ENCODE measurements at regions not wholly inside any gene's neighbourhood (a gene's known extent, or its start where the extent isn't known, plus 50 kb on each side); places are given as distances from the start of the nearest gene placed in this dataset.
"Not testable (repeated sequence)": the region's sequence is repeated elsewhere in the genome, so short reads cannot be mapped to it uniquely, and the experiment has no call there.

DNA sequence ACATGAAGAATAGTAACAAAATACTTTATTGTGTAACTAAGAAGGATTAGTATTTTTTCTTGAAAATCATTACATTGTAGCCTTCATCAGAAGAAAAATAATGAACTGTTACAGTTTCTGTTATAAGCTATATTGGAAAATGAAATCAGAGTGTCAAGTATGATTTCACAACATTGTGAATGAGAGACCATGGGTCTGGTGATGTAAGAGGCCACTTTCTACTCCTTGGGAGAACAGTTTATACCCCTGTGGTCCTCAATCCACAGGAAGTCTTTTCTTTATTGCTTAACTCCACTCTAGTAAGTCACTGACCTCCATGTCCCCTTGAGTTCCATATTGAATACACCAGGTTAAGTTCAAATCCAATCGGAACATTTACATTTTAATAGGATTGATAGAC is 218.7 kb upstream of the FERMT1 start:
- H3K27me3 Mint-ChIP-seq = peaks cover 31% of the 10 kb centered on the region
- H3K9me3 Mint-ChIP-seq = no peaks in the 10 kb centered on the region
- no peak overlapping the region for H3K4me3 Mint-ChIP-seq
- no peaks in the 10 kb centered on the region for H3K36me3 Mint-ChIP-seq
- no peak overlapping the region for H3K27ac Mint-ChIP-seq
- TF ChIP-seq, protein P1, sequence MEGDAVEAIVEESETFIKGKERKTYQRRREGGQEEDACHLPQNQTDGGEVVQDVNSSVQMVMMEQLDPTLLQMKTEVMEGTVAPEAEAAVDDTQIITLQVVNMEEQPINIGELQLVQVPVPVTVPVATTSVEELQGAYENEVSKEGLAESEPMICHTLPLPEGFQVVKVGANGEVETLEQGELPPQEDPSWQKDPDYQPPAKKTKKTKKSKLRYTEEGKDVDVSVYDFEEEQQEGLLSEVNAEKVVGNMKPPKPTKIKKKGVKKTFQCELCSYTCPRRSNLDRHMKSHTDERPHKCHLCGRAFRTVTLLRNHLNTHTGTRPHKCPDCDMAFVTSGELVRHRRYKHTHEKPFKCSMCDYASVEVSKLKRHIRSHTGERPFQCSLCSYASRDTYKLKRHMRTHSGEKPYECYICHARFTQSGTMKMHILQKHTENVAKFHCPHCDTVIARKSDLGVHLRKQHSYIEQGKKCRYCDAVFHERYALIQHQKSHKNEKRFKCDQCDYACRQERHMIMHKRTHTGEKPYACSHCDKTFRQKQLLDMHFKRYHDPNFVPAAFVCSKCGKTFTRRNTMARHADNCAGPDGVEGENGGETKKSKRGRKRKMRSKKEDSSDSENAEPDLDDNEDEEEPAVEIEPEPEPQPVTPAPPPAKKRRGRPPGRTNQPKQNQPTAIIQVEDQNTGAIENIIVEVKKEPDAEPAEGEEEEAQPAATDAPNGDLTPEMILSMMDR (conservative IDR thresholded peaks at IDR 0.05) = no peak
- no peak for DNase-seq (ENCODE audit: extremely low spot score, unreplicated experiment)
- no peaks in the 10 kb centered on the region for H3K4me1 Mint-ChIP-seq (ENCODE audit: unreplicated experiment)

DNA sequence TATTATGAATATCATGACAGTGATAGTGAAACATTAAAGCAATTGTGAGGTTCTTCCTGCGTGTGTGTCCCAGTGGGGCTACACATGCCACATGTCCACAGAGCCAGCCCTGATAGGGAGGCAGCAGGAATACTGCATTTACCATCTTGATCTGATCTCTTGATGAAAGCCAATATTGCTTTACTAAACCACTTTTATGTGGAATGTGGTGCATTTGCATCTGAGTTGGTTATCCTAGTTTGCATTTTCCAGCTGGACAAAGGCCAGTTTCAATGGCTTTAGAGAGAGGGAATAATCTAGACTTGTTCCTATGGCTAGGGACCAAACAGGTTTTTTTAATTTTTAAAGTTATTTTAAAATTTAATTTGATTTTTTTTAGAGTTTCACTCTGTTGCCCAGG is 216.3 kb upstream of the FERMT1 start:
- no peak for DNase-seq (ENCODE audit: extremely low spot score, unreplicated experiment)
- Mint-ChIP-seq H3K27me3 (peaks cover 28% of the 10 kb centered on the region), H3K4me1 (ENCODE audit: unreplicated experiment) (no peaks in the 10 kb centered on the region), H3K27ac (no peak overlapping the region), H3K9me3 (no peaks in the 10 kb centered on the region), H3K36me3 (no peaks in the 10 kb centered on the region), H3K4me3 (no peak overlapping the region)
- TF ChIP-seq, protein P1 (conservative IDR thresholded peaks at IDR 0.05) = no peak

DNA sequence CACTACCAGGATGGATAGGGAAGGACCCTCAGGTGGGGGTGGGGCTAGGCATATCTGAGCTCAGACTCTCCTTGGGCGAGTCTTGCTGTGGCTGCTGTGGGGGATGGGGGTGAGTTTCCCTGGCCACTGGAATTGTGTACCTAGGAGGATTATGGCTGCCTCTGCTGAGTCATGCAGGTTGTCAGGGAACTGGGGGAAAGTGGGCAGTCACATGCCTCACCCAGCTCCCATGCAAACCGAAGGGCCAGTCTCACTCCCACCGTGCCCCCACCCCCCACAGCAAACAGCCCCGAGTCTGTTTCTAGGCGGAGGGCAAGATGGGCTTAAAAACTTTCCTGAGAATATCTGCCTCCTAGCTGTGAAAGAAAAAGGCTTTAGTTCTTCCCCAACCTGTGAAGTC is 210.3 kb upstream of the FERMT1 start:
- peaks cover 5% of the 10 kb centered on the region for H3K9me3 Mint-ChIP-seq
- H3K27ac Mint-ChIP-seq = no peak overlapping the region
- no peak for DNase-seq (ENCODE audit: extremely low spot score, unreplicated experiment)
- H3K4me1 Mint-ChIP-seq (ENCODE audit: unreplicated experiment) = no peaks in the 10 kb centered on the region
- H3K4me3 Mint-ChIP-seq = no peak overlapping the region
- peaks cover 10% of the 10 kb centered on the region for H3K27me3 Mint-ChIP-seq
- TF ChIP-seq, protein P1 (conservative IDR thresholded peaks at IDR 0.05) = no peak
- no peaks in the 10 kb centered on the region for H3K36me3 Mint-ChIP-seq

DNA sequence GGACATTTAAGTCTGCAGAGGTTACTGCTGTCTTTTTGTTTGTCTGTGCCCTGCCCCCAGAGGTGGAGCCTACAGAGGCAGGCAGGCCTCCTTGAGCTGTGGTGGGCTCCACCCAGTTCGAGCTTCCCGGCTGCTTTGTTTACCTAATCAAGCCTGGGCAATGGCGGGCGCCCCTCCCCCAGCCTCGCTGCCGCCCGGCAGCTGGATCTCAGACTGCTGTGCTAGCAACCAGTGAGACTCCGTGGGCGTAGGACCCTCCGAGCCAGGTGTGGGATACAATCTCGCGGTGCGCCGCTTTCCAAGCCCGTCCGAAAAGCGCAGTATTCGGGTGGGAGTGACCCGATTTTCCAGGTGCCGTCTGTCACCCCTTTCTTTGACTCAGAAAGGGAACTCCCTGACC is 198.4 kb upstream of the FERMT1 start:
- not testable (repeated sequence) for H3K27ac Mint-ChIP-seq; H3K9me3 Mint-ChIP-seq; H3K4me3 Mint-ChIP-seq; H3K36me3 Mint-ChIP-seq; H3K4me1 Mint-ChIP-seq (ENCODE audit: unreplicated experiment); H3K27me3 Mint-ChIP-seq; DNase-seq (ENCODE audit: extremely low spot score, unreplicated experiment)

- Mint-ChIP-seq H3K36me3 (no peaks in the 10 kb centered on the region), H3K9me3 (peaks cover 6% of the 10 kb centered on the region), H3K27ac (no peak overlapping the region), H3K4me1 (ENCODE audit: unreplicated experiment) (no peaks in the 10 kb centered on the region), H3K4me3 (no peak overlapping the region), H3K27me3 (no peaks in the 10 kb centered on the region)
- DNase-seq (ENCODE audit: extremely low spot score, unreplicated experiment) = no peak
- TF ChIP-seq, protein P1 (conservative IDR thresholded peaks at IDR 0.05) = no peak
Measured at GRCh38 chr20:6311841-6312655, 189.2 kb upstream of the FERMT1 start.

DNA sequence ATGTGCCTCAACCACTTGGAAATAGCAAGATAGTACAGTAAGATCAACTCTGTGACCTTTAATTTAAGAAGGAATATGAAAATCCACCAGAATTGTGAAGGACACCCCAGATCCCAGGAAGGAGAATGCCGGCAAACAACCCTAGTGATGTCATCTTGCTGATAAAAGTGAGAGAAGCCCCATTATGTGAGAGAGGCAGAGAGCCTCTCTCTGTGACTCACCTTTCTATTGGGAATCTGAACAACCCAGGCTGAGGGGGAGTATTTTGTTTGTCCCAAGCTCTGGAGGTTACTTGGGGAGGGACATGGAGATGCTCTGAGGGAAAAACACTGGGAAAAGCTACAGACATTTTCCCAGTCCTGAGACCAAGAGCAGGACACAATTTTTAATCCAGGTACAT is 188.3 kb upstream of the FERMT1 start:
- TF ChIP-seq, protein P1 (conservative IDR thresholded peaks at IDR 0.05) = no peak
- no peak for DNase-seq (ENCODE audit: extremely low spot score, unreplicated experiment)
- Mint-ChIP-seq H3K27ac (no peak overlapping the region), H3K9me3 (peaks cover 10% of the 10 kb centered on the region), H3K4me1 (ENCODE audit: unreplicated experiment) (no peaks in the 10 kb centered on the region), H3K27me3 (no peaks in the 10 kb centered on the region), H3K36me3 (no peaks in the 10 kb centered on the region), H3K4me3 (no peak overlapping the region)
